ENCODE measurements at regions not wholly inside any gene's neighbourhood (a gene's known extent, or its start where the extent isn't known, plus 50 kb on each side); places are given as distances from the start of the nearest gene placed in this dataset.
A peak's percentile ranks its signal among the peaks of the same experiment; 100 is the strongest.

DNA sequence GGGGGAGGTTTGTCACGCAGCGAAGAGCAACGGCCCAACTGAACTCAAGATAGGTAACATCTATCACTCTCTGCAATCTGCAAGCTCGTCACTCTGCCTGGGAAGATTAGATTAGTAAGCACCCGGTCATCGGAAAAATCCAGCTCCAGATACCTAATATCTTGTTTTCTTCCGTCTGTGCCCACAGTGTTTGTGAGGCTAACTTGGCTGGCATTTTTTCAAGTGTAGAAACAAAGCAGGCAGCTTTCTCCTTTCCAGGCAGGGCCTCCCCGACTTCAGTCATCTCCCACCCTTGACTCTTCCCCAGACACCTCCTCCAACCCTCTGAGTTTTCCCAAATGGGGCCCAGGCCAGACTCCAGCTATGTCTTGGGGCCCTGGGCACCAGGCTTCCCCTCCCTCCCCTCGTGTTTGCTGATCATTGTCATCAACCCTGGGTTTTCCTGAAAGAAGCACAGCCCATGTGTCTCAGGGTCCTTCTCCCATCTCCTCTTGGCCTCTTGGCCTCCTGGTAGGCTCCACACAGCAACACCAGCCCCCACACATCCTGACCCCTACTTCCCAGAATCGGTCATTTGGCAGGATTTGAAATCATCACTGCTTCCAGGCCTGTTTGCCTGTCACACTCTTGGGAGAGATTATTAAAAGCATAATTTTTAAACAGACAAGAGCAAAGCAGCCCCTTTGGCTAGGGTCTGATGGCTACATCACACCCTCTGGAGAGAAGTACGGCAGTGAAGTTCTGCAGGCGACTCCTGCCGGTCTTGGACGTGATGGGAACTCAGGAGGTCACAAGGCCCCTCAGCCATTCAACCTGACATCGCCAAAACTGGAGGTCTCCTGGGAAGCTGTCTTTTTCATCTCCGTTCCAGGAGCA lies 144.9 kb upstream of the ID2 start:
- DNase-seq (ENCODE audit: low read depth in 2 of 2) = no peak

- no peak for DNase-seq (ENCODE audit: low read depth in 2 of 2)
Observed at GRCh38 chr2:8537562-8538155, 144.2 kb upstream of the ID2 start.

- DNase-seq (ENCODE audit: low read depth in 2 of 2) = no peak
Observed at GRCh38 chr2:8538531-8538930, 143.3 kb upstream of the ID2 start.

DNA sequence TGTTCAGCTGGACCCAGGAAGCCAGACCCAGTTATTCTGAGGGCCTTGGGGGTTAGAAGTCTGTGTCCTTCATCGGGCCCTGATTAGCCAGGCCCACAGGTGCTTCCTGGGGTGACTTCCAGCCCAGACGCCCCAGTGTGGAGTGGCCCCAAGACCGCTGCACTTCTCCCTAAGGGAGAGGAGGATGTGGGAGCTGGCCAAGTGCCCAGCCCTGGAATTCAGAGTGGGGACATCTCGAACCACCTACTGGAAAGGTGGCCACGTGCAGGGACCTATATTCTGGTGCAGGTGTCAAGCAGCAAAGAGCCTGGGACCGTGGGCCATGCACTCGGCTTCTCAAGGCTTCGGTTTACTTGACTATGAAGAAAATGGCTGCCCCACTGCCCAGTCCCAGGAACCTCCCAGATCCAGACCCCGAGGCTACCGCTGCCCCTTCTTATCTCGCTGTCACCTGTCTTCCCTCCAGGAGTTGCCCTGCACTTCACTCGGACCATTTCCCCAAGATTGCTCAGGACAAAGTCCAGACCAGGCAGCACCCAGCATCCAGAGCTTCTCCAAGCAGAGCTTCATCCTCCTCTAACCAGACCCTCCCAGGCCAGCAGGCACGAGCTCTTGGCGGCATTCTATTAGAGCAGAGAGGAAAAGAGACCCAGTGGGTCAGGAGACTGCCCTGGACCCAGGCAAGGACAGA lies 142.8 kb upstream of the ID2 start:
- no peak for DNase-seq (ENCODE audit: low read depth in 2 of 2)

GRCh38 chr2:8539743-8540551 lies 141.9 kb upstream of the ID2 start:
- DNase-seq (ENCODE audit: low read depth in 2 of 2) = no peak

DNA sequence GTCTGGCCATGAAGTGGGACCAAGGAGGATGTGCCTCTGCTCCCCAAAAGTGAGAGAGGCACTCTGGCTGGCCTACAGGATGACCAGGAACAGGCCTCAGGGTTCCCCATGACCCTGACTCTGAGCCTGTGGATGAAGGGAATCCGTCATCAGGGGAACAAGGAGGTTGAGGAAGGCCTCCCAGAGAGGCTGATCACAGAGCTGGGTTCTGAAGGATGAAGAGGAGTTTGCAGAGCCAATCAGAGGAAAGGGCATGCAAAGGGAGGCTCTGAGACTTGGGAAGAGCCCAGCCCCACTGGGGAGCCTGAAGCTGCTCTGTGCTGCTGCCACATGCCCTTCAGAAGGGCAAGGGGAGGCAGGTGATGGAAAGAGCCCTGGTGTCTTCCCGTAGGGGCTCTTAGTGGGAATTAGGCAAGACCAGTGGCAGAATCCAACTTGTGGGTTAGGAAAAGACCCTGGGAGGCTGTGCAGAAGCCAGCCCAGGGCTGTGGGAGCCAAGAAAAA lies 141.3 kb upstream of the ID2 start:
- DNase-seq (ENCODE audit: low read depth in 2 of 2) = no peak

GRCh38 chr2:8541223-8541622 lies 140.6 kb upstream of the ID2 start:
- DNase-seq (ENCODE audit: low read depth in 2 of 2) = no peak

GRCh38 chr2:8541636-8542035 lies 140.2 kb upstream of the ID2 start:
- no peak for DNase-seq (ENCODE audit: low read depth in 2 of 2)

DNA sequence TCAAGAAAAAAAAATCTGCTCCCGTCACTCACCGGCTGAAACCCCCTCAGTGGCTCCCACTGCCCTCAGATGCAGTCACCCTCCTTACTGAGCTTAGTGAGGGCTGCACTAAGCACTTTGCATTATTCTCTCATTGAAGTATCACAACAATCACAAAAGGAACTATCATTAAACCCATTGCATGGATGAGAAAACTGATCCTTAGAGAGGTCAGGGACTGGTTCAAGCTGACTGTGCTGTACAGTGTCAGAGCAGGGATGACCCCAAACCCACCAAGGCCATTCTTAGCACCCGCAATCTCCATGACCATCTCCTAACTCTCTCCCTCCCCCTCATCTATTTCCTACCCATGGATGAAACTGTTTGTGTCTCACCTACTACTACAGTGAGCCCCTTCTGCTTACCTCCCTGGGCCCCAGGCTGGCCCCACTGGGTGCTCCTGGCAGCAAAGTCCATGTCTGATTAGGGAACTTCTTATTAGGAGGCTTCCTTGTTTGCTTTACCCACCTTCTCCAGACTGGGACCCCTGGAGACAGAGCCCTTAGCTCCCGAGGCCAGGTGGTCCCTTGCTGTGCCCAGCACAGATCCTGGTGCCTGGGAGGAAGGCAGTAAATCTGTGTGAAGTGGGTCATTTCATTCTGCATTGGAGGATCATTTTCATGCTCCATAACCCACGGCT lies 139.3 kb upstream of the ID2 start:
- no peak for DNase-seq (ENCODE audit: low read depth in 2 of 2)

DNA sequence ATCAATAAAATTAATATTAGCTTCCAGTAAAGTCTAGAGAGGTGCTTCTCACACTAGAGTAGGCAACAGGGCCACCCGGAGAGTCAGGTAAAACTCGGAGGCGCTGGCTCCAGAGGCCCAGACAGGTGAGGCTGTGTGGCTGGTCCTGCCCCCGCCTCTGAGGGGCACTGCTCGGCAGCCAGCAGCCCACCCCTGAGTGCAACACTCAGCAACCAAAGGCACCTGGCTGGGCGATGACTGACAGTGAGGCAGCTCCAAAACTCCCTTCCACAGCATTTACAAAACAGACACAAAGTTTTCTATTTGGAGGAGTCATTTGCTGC lies 138.8 kb upstream of the ID2 start:
- peak; percentile 48 to 51 for DNase-seq (ENCODE audit: low read depth in 2 of 2)

GRCh38 chr2:8543383-8544170 lies 138.3 kb upstream of the ID2 start:
- DNase-seq (ENCODE audit: low read depth in 2 of 2) = peak; percentile 60 to 72

DNA sequence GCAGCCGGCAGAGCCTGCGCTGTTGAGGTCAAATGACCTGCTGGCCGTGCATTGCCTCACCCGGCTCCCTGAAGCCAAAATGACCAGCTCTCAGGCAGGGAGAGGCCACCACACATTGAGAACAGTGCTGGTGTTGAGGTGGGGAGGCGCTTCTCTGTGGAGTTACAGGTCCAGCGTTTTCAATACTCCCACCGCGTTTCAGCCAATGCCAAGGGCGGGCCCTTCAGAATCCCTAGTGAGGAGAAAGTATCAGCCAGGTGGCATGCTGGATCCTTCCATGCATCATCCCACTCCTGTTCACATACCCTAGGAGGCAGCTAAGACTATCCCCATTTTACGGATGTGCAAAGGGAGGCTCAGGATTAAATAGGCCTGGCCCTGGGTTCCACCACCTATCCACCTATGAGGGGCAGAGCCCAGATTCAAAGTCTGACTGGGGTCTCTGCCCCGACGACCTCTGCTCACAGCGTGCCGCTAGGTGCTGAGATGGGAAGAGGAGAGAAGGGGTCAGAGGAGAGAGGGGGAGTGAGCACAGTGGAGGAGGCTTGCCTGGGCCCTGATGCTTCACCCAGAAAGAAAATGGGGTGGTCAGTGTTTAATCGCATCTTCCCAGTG lies 137.6 kb upstream of the ID2 start:
- DNase-seq (ENCODE audit: low read depth in 2 of 2) = no peak

DNA sequence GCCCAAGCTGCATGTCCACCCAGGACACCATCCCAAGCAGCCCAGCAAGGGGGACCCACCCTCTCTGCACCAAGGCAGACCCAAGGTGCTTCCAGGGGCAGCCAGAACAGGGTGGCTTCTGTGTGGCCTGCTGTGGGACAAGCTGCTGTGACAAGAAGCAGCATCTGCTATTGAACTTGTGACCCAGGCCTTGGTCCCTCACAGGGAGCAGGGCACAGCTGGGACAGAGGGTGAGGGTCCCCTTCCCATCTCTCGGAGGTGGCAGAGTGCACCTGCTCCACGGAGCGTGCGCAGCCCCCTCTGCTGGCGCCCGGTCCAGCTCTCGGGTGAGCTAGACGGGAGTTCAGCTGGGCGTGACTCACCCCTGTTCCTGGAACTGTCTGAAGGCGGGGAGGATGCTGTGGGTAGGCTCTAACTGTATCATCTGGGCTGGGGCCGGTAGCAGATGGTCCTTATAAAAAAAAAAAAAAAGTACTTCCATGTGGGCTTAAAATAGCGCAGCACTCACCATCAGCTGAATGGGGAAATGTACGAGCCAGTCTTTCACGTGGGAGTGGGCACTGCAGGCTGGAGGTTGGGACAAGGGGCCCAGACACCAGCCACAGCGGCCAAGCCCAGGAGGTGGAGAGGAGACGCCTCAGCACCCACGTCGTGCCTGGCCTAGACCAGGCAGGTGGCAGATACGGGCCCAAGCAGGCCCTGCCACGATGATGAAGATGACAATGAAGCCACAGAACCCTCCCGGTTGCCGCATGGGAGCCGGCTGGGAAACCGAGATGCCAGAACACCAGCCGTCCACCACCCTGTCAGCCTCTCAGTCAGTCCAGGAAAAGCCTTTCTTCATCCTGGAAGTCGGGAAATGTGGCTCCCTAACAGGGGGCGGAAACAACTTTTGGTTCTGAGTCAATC lies 136.8 kb upstream of the ID2 start:
- DNase-seq (ENCODE audit: low read depth in 2 of 2) = peak; percentile 78 to 83

GRCh38 chr2:8545695-8546611 lies 135.9 kb upstream of the ID2 start:
- DNase-seq (ENCODE audit: low read depth in 2 of 2) = no peak

DNA sequence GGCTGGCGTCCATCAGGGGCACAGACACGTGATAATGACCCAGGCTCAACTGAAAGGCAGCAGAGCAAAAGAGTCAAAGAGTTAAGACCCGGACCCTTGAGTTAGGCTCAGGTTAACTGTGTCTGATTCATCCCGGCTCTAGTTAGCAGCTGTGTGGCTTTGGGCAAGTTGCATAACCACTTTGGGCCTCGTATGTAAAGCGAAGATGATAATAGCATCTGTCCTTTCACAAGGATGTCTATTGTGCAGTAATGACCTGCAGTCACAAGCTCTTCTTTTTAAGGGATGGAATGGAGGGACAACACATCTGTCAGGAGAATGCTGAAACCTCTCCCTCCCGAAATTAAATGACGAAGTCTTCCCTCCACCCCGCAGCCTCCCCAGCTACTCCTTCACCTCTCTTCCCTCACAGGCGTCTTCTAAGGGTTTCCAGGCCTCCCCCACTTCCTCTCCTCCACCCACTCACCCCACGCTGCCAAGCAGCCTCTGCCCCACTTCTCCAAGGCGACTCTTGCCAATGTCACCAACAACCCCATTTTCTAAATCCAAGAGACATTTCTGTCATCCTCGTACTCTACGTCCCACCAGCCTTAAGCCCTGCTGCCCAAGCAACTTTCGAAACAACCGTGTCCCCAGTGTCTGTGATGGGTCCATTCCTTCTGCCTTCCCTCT lies 135.1 kb upstream of the ID2 start:
- no peak for DNase-seq (ENCODE audit: low read depth in 2 of 2)

- no peak for DNase-seq (ENCODE audit: low read depth in 2 of 2)
Observed at GRCh38 chr2:8547284-8548064, 134.4 kb upstream of the ID2 start.
